Fibroblast of skin of left quadriceps (primary cell): ENCODE measurements at regions not wholly inside any gene's neighbourhood (a gene's known extent, or its start where the extent isn't known, plus 50 kb on each side); places are given as distances from the start of the nearest gene placed in this dataset.

ENCODE experiments used
- DNase-seq, 2 experiments: peaks; one replicate each; pipeline ENCODE4 v3.0.0-alpha.2; 2013; ENCODE audit warnings: low read depth in 2 of 2

- no peak for DNase-seq
Measured at GRCh38 chr1:60449876-60450275, 376.3 kb upstream of the C1orf87 start.

- no peak for DNase-seq
Measured at GRCh38 chr1:60448850-60449249, 375.3 kb upstream of the C1orf87 start.

GRCh38 chr1:60444680-60445079 is 371.1 kb upstream of the C1orf87 start:
- no peak for DNase-seq

GRCh38 chr1:60436186-60436585 is 362.6 kb upstream of the C1orf87 start:
- DNase-seq: no peak

GRCh38 chr1:60431593-60431992 is 358.0 kb upstream of the C1orf87 start:
- DNase-seq: no peak

GRCh38 chr1:60430375-60430774 is 356.8 kb upstream of the C1orf87 start:
- DNase-seq: no peak

- no peak for DNase-seq
Measured at GRCh38 chr1:60428127-60428526, 354.6 kb upstream of the C1orf87 start.

GRCh38 chr1:60427701-60428100 is 354.1 kb upstream of the C1orf87 start:
- DNase-seq: no peak

- no peak for DNase-seq
Measured at GRCh38 chr1:60427194-60427593, 353.6 kb upstream of the C1orf87 start.

- DNase-seq: no peak
Measured at GRCh38 chr1:60425528-60425927, 352.0 kb upstream of the C1orf87 start.

- DNase-seq: no peak
Measured at GRCh38 chr1:60423146-60423780, 349.7 kb upstream of the C1orf87 start.

GRCh38 chr1:60421965-60422364 is 348.4 kb upstream of the C1orf87 start:
- DNase-seq: no peak

- DNase-seq: no peak
Measured at GRCh38 chr1:60419023-60419422, 345.5 kb upstream of the C1orf87 start.

- no peak for DNase-seq
Measured at GRCh38 chr1:60415696-60416095, 342.1 kb upstream of the C1orf87 start.

- no peak for DNase-seq
Measured at GRCh38 chr1:60413091-60413490, 339.5 kb upstream of the C1orf87 start.

- DNase-seq: no peak
Measured at GRCh38 chr1:60411591-60411990, 338.0 kb upstream of the C1orf87 start.

GRCh38 chr1:60402816-60403215 is 329.2 kb upstream of the C1orf87 start:
- DNase-seq: no peak

GRCh38 chr1:60402216-60402615 is 328.6 kb upstream of the C1orf87 start:
- DNase-seq: no peak

GRCh38 chr1:60394436-60394835 is 320.9 kb upstream of the C1orf87 start:
- peak; percentile 70 to 73 for DNase-seq

- no peak for DNase-seq
Measured at GRCh38 chr1:60390593-60391282, 317.2 kb upstream of the C1orf87 start.

- no peak for DNase-seq
Measured at GRCh38 chr1:60388092-60388987, 314.8 kb upstream of the C1orf87 start.

GRCh38 chr1:60387175-60387574 is 313.6 kb upstream of the C1orf87 start:
- no peak for DNase-seq

- DNase-seq: no peak
Measured at GRCh38 chr1:60386249-60386648, 312.7 kb upstream of the C1orf87 start.
